ENCODE measurements at regions not wholly inside any gene's neighbourhood (a gene's known extent, or its start where the extent isn't known, plus 50 kb on each side); places are given as distances from the start of the nearest gene placed in this dataset.

DNA sequence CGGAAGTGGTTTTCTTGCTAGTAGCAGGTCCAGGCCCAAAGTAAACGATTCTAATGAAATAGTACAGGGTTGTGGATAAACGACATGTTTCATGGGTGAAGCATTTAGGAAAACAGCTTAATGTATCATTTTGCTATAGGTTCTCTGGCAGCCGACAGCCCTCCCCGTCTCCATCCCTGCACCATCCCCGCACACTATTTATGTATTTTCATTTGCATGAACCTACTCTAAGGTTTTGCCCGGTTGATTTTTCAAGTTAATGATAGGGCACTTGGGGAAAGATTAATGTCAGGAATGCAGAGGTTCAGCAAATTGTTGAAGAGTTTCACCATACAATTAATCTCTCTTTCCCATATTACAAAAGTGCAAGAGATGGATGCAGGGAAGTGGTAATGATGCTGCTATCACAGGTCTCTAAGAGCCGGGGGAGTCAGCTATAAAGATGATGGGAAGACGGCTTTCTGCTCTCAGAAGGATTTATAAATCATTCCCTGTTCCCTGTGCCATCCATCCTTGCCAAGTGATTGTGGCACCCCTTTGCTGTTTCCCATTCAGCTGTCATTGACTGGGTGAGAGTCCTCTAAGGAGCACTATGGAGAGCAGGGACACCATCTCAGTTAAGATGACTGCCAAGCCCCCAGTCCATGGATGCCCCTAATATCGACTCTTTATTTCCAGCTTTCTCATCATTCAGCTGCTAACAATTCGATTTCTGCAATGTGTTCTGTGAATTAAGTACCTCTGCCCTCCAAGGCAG lies 186.3 kb downstream of the IRS2 start:
- TF ChIP-seq, protein P1, sequence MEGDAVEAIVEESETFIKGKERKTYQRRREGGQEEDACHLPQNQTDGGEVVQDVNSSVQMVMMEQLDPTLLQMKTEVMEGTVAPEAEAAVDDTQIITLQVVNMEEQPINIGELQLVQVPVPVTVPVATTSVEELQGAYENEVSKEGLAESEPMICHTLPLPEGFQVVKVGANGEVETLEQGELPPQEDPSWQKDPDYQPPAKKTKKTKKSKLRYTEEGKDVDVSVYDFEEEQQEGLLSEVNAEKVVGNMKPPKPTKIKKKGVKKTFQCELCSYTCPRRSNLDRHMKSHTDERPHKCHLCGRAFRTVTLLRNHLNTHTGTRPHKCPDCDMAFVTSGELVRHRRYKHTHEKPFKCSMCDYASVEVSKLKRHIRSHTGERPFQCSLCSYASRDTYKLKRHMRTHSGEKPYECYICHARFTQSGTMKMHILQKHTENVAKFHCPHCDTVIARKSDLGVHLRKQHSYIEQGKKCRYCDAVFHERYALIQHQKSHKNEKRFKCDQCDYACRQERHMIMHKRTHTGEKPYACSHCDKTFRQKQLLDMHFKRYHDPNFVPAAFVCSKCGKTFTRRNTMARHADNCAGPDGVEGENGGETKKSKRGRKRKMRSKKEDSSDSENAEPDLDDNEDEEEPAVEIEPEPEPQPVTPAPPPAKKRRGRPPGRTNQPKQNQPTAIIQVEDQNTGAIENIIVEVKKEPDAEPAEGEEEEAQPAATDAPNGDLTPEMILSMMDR (conservative IDR thresholded peaks at IDR 0.05) = no peak
- no peak for TF ChIP-seq EZH2 (IDR thresholded peaks at IDR 0.05; ENCODE audit: low read depth)
